Gastrocnemius medialis (tissue), 4 donors: ENCODE measurements at regions not wholly inside any gene's neighbourhood (a gene's known extent, or its start where the extent isn't known, plus 50 kb on each side); places are given as distances from the start of the nearest gene placed in this dataset.

Experiments
- CTCF ChIP-seq, 5 experiments: fragments of 450-650 bp in 3 of 5; fragments of 200-600 bp in 2 of 5; sonication (generic) in 2 of 5; IDR thresholded peaks in 4 of 5; conservative IDR thresholded peaks in 1 of 5; 1 replicate in 4 of 5; 2 replicates in 1 of 5; pipeline ENCODE4 v1.5.1; 2016 to 2019; ENCODE audit warnings: antibody characterized with exemption in 5 of 5, mild to moderate bottlenecking in 3 of 5, moderate library complexity in 3 of 5
- POLR2A ChIP-seq, 2 donors: fragments of 450-650 bp; IDR thresholded peaks; one replicate each; pipeline ENCODE4 v1.6.1; 2017; ENCODE audit warnings: antibody characterized with exemption in 2 of 2, mild to moderate bottlenecking in 2 of 2, moderate library complexity in 2 of 2

GRCh38 chr3:159346271-159346903 is 544.5 kb downstream of the MFSD1 start:
- TF ChIP-seq CTCF (IDR thresholded peaks at IDR 0.05 in 4 of 5, conservative IDR thresholded peaks at IDR 0.05 in 1 of 5) (no peak), POLR2A (IDR thresholded peaks at IDR 0.05) (no peak)
